ENCODE measurements at regions not wholly inside any gene's neighbourhood (a gene's known extent, or its start where the extent isn't known, plus 50 kb on each side); places are given as distances from the start of the nearest gene placed in this dataset.

DNA sequence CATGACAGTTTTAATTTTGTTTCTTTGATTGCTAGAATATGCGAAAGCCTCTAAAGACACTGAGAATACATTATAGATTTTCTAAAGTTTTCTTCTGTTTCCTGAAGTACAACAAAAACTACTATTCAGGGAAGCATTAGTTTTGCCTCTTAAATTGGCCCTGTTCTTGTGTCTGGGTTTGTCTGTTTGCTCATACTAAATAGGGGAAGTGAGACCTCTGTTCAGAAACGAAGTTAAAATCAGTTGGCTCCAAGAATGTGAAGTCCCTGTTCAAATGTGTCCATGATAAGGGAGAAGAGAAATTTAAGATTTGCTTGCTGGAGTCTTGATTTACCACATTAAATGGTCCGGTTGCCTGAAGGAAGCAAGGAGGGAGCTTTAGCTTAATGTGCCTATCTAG, 327.3 kb upstream of the GBE1 start:
- no peak for DNase-seq

DNA sequence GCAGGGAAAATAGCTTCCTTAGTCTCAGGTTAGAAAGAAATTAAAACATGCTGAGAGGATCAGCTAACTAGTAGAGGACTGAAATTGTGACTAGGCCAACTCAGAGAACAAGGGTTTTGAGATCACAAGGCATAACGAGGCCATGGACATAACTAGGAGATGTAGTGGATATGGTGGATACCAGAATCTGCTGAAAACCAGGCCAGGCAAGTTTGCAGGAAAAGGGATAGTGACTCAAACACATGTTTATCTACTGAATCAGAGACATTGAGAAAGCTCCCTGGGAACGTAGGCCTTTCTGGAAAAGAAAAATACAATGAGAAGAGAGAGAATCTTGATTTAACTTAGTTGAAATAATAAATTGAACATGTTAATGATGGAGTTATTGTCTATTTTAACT, 326.5 kb upstream of the GBE1 start:
- DNase-seq: no peak

DNA sequence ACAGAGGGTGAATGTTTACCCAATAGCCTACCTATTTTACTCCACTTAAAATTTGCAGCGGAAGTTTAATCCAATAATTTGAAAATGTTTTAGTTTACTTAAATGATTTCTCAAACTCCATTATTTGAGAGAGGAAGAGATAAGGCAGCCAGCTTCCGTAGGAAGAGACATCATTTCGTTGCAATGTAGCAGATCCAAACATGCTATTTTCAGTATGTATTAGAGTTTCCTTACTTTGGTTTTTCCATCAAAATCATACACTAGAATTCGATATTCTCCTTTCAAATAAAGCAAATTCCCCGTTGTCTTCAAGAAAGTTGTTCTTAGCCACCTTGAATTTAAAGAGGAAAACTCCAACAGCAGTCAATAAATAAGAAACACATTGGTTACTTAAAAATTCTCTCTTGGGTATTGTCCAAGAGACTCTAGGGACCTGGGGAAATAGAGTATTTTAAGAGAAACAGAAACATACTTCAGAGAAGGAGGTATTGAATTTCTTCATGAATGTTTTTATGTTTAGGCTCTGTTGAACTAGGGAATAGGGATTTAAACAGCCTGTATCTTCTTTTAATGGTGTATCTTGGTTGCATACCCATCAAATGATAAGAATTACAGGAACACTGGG, 324.5 kb upstream of the GBE1 start:
- DNase-seq: no peak

DNA sequence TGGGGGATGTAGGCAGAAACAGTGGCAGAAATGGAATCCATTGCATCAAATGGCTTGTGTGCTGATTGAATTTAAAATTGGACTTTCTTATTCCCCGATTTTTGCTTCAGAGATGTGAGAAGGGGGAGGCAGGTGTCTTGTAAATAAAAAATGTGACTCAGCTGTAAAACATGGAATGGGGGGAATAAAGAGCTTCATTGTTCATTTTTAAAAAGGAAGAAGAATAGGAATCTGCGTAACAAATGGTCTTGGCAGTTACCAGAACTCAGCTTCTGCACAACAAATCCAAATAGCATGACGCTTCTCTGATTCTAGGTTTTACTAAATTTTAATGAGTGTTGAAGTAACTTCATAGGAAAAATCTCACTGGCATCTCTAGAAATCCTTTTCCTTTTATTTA, 323.9 kb upstream of the GBE1 start:
- DNase-seq: no peak

DNA sequence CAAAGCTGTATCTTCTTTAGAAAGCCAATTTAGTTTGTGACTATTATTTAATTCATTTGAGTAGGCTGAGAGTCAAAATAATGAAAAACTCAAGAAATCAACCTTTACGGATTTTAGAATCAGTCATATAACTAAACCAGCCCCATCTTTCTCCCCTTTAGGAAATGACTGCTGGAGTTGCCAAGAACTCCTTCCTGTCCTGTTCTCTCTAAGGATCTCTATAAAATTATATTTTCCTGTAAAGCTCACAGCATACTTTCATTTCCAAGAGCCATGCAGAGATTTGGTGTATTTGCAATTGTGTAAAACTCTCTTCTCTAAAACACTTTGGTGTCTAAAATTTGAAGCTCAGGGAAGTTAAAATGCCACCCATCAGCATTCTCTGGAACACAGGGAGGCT, 323.4 kb upstream of the GBE1 start:
- no peak for DNase-seq

DNA sequence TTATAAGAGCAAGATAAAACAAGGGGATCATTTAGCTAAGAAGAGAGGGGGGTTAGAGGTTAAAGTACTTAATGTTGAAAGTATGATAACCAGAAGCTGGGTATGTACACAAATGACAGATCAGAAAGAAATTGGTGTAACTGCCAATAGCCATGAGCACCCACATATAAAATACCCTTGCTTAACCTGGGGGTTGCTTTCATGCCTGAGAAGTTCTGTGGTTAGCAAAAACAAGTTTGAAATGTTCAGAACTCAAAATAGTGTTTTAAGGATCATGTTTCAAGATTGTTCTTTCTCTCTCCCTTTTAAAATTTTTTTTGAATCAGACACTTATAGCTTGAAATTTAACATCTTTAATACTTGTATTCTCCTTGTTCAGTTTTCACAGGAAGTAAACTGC, 321.4 kb upstream of the GBE1 start:
- DNase-seq: no peak

DNA sequence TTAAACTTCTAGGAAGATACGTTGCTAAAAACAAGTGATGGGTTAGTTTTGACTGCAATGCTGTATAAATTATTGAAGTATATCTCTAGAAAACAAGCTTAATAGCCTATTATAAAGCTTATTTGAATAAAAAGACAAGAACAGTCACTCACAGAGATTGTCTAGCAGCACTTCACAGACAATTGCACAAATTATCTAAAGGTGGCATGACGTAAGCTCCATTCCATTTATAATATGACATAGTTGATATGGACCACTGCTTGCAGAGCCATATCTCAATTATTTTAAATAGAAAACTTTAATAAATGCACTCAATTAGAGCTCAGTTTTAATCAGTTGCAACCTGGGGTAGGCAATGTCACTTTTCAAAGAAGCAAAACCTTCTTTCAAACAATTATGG, 319.9 kb upstream of the GBE1 start:
- DNase-seq: no peak

DNA sequence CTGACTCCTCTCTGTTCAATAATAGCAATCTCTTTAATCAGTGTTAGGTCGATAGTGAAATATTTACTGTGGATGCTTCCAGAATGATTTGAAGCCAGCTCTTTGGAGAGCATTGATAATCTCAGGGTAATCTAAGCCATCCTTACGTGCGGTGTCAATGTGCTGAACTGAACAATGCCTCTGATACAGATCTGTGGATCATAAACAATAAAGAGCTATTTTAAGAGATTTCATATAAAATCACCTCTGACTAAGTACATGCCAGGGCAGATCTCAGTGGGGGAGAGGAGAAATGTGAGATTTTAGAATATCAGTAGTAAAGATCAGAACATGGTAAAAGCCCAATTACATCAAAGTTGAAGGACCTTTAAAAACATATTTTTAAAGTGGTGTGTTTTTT, 319.3 kb upstream of the GBE1 start:
- no peak for DNase-seq

DNA sequence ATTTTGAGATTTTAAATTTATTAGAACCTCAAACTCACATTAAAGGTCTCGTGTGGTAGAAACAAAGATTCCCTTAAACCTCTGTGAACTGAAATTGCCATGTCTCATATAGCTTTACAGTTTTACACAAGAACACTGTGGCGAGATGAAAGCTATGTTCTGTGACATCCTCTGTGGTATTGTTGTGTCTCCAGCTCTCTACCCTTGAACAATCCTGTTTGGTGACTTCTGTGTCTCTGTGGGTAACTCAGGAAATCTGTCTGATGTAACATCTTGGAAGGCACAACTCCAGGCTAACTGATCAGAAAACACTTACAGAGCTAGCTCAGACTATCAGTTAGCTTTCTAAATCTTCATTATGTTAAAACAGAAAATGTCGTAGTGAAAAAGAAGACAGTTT, 318.8 kb upstream of the GBE1 start:
- DNase-seq: no peak

DNA sequence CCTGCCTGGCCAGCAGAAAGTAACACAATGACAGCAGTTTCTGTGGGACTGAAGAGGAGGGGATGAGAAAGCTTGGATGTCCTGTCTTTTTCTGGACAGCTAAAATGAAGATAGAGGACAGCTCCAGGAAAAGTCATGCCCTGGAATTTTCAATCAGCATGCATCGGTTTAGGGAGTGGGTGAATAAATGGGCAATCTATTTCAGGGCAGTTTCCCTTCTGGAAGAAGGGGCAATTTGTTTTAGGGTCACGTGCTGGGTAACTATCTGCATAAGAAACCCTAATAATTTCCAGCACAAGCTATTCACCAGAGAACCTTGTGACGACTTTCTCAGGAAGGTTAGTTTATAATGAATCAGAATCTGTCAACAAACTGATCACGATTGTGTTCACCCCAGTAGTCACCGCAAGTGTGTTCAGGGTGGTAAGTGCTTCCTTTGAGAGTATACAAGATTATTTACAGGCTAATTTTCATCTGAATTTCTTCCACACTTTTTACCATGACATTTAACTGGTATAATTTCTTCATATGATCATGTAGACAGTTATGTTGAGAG, 318.0 kb upstream of the GBE1 start:
- DNase-seq: no peak

DNA sequence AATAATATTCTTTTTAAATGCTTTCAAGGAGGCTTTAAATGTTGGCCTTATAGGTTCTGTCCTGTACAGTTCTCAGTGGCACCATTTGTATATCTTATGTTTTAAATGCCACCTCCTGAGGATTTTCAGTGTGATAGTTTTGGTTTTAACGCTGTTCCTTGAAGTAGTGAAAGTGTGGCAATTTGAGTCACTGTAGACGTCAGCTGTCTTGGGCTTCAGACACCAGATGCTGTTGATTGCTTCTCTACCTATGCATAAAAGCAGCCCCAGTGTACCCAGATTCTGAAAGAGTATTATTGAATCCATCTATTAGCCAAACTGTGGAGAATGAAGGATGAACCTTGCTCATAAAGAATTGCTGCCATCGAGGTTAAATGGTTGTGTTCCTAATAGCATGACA, 316.8 kb upstream of the GBE1 start:
- DNase-seq: no peak

DNA sequence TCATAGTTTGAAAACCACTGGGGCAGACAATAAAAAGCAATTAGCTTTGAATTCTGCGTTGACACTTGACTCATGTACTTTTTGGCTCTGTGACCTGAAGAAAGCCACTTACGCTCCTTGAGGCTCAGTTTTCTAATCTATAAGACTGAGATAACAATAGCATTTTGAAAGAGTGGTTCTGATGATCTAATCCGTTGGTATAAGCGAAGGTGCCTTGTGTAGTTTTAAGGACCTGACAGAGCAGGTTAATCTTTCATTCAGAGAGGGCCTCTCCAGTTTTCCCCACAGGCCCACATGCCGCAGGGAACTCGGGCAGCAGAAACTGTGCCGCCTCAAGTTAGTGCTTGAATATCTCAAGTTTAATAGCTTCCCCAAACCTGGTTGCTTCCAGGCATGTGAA, 306.0 kb upstream of the GBE1 start:
- no peak for DNase-seq

DNA sequence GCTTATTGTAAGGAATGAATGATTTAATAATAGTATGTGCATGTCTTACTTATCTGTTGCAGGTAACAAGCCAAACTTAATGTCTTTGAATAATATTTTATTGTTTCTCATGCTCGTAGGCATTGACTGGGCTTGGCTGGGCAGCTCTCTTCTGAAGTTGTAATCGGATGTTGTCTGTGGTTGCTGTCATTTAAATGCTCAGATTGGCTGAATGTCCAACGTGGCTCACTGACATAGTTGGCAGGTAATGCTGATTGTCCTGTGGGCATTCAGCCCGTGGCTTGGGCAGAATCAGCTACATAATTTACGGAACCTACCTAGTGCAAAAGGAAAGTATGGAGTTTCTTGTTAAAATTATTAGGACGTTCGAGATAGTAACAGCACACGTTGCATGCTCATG, 297.4 kb upstream of the GBE1 start:
- DNase-seq: no peak

DNA sequence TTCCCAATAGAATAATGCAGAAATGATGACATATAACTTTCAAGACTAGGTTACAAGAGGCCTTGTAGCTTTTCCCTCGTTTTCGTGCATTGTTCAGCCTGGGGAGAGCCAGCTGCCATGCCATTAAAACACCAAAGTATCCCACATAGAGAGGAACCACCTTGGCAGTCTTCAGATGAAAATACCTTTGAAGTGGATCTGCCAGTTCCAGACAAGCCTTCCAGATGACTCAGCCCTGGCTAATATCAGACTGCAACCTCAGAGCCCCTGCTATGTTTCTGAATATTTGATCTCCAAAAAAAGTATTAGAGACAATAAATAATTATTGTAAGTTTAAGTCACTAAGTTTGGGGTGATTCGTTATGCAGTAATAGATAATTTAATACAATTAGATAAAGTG, 294.3 kb upstream of the GBE1 start:
- no peak for DNase-seq

DNA sequence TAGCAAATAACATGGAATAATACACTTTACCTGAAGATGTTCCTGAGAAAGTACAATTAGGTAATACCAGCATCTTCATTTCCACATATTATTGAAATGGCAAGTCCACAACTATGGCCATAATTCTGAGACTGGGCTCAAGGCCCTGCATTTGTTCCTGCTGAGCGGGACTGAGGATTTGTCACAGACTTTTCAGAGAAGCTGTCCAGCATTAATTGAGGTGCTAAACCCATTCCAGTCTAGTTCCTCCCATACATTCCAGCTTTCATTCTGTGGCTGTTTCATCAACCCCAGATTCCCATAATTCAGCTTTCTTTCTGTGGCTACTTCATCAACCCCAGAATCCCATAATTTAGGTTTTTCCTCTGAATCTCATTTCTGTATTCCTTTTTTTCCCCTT, 293.4 kb upstream of the GBE1 start:
- no peak for DNase-seq

DNA sequence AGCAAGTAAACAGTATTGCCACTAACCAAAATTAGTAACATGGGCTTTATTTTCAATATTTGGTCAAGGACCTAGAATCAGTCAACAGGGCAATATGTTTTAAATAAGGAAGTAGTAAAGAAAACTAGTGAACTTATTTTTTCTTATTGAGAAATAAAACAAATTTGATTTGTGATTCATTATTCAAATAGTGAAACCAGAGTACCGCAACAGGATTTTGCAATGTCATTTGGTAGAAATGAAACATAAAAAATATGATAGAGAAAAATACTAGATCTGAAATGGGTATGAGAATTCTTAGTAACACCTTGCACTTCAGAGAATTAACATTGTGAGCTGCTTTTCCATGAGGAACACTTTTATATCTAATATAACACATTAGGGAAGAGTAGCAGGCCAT, 291.8 kb upstream of the GBE1 start:
- no peak for DNase-seq

DNA sequence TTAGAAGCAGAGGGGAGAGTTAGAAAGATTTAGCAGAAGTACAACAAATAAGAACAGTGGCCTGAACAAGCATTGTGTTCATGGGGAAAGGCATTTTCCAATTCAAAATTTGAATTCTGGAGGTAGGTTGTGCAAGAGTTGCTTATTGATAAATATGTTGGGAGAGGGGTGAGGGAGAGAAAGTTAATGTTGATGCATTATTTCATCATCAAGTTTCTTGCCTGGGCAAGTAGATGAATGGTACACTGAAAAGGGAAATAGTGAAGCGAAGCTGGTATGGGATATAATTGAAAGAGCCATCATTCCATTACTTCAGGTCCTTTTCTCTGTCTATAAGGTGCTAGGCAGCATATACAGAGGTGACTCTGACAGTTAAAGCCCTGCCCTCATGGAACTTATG, 288.9 kb upstream of the GBE1 start:
- no peak for DNase-seq

DNA sequence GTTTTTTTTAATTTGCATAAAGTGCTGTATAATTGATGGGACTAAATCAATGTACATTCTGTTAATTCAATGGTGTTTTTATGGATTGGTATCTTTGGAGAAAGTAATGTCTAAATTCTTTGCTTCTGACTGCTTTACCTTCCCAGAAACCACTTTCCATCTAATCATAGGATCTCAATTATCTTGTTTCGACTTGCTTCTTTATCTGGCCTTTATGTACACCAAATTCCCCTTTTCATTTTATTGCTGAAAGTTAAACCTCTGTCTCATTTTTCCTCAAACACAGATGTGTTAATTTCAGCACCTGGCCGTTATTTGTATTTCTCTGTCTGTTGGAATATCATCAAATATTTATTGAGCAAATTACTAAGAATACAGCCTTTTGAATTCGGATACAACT, 287.3 kb upstream of the GBE1 start:
- DNase-seq: no peak

DNA sequence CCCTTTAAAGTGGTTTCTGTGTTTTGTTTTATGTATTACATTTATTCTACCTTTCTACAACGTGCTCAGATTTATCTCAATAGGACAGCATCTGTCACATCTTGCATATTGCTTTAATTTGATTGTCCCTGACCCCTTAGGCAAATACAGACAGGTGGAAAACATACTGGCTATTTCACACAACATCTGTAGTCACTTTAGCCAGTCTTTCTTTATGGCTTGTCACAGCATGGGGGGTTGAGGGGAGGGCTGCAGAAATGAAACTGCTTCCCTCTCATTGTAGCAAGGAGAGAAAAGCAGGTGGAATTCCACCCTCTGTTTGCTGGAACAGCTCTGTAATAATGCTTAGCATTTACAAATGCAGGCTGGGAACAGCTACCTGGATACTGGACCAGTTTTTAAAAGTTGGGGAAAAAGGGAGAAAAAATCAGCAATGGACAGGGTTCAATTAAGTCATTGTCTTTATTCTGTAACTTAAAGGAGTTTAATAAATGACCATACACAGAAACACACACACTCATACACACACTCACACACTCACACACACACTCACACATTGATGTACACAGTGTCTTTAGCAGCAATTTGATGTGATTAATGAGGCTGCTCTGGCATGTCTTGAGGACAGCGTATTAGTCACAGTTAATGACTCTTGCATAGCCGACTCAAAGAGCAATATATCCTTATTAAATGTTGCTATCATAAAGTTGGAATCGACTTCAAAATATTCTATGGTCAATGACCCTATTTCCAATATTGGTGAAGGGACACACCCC, 283.7 kb upstream of the GBE1 start:
- no peak for DNase-seq

DNA sequence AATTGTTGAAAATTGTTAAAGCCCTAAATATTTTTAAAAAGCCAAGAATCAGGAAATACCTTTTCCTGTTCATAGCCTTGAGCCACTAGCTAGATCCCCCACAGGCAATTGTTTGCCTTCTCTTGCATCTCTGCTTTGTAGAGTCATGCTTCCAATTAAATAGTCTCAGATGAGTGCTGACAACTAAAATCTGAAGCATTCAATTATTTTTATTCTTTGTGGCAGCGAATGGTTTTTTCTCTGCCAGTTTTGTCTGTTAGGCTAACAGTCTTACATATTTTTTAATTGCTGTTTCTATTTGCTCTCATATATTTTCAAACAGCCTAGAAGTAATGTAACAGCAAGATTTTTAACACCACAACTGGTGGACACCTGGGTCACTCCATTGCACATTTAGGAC, 277.1 kb upstream of the GBE1 start:
- DNase-seq: no peak

DNA sequence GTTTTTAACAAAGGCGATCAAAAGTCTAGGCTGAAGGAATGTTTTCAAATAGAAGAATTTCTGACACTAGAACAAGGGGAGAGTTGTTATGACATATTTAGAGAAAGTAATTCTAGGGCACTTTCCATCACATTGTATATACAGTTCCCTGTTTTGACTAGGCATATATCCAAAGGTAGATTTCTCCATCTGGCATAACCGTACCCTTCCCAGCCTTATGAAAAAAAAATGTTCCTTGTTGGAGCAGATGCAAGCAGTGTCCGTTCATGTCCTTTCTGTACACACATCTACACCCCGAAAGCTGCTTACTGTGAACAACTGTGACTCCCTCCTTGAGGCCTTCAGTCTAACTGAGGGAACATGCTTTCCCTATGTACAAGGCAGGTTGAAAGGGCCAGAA, 271.7 kb upstream of the GBE1 start:
- no peak for DNase-seq

DNA sequence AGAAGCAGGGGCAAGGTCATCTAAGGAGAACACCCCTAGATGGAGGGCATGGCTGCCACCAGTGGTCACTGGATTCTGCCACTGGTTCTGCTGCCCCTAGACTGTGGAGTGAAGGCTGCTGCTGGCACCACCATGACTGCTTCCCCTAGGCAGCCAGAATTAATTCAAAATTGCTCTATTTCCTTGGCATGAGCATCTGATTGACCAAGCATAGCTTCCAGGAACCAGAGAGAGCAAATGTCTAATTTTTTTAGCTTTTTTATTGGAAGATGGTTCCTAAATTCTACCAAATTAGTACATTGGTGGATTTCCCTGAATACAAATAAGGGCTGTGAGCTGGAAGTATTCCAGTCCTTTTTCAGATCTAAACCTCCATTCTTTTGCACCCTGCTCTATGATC, 270.2 kb upstream of the GBE1 start:
- DNase-seq: no peak

DNA sequence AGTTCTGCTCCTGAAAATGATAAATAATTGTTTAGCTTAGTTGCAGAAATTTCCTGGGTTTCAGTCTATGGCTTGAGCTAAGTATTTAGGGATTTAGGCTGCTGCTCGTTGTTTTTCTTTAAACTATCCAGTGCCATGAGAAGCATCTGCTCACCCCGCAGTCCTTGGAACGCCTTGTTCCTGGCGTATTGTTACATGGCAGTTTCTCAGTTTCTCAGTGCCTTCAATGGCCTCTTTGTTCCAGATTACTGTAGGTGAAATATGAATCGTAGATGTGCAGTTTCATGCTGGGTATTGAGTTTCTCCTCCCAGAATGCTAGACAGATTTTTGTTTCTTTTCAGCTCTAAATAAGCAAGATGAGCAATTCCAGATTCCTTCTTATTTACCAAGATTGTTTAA, 269.5 kb upstream of the GBE1 start:
- no peak for DNase-seq

DNA sequence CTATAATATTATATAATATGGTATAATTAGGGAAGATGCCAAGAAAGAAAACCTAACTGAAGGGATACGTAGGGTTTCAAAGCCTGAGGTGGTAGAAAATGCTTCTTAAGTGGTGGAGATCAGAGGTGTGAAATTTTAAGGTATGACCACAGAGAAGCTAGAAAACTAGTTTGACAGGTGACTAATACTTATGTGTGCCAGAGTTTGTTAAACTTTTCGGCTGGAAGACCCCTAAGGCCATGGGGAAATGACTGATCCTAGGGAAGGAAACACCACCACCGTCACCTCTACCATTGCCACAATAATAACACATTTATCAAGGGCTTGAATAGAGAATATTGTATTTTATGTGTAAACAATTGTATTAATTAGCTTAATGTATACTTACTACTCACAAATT, 261.4 kb upstream of the GBE1 start:
- no peak for DNase-seq

All from right lung (tissue), 2 donors.